GM12878 (cell line): ENCODE measurements at regions not wholly inside any gene's neighbourhood (a gene's known extent, or its start where the extent isn't known, plus 50 kb on each side); places are given as distances from the start of the nearest gene placed in this dataset.

Experiments used
- ATAC-seq: fragments of 200-7000 bp; cut with Tn5 transposase; 3 replicates; pipeline ENCODE4 v1.9.1; 2020; ENCODE audit warnings: mild to moderate bottlenecking, moderate library complexity
- BruUV-seq: library from RNA; stranded (reverse); fragments of 400-500 nt; replicated peaks from 2 replicates; lab custom pipeline; 2021; lab: Mats Ljungman, UMichigan
- CTCF ChIA-PET: fragments of 300-600 bp; sonication (Branson Sonifier 250); formaldehyde crosslinking; extraction: SDS; loops from one replicate; lab custom pipeline; 2021; ENCODE audit warnings: inconsistent platforms; lab: Yijun Ruan, JAX
- POLR2A ChIA-PET: fragments of 350-600 bp; formaldehyde crosslinking; extraction: SDS; loops from one replicate; lab custom pipeline; 2021; ENCODE audit warnings: inconsistent platforms; lab: Charles Lee
- RAD21 ChIA-PET: fragments of 300-600 bp; sonication (Branson Sonifier 250); formaldehyde crosslinking; loops from one replicate; lab custom pipeline; 2023; ENCODE audit warnings: antibody characterized with exemption; ENCODE audit not compliant: unreplicated experiment; lab: Charles Lee
- SMC1A ChIA-PET: fragments of 300-600 bp; sonication (Branson Sonifier 250); formaldehyde crosslinking; loops from one replicate; lab custom pipeline; 2023; ENCODE audit not compliant: unreplicated experiment, uncharacterized antibody; lab: Charles Lee
- DNase-seq: peaks from one replicate; pipeline ENCODE4 v3.0.0-alpha.2; 2011; ENCODE audit warnings: low read depth, low spot score
- FAIRE-seq: peaks from 3 replicates; lab custom pipeline; 2011; peaks lifted over from hg19 to GRCh38; lab: Jason Lieb, UNC
- H2AFZ ChIP-seq: 2 replicates; pipeline ENCODE4 v1.6.0; 2011; ENCODE audit warnings: low read depth, low read length, control low read depth; ENCODE audit not compliant: control insufficient read depth
- H3K27ac ChIP-seq: 2 replicates; pipeline ENCODE4 v1.5.1; 2011; ENCODE audit warnings: control low read depth; ENCODE audit not compliant: control insufficient read depth, insufficient read depth
- H3K27me3 ChIP-seq, 2 experiments: replicated peaks in 1 of 2; 2 replicates each; pipeline versions ENCODE4 v1.6.0 to v1.6.1; 2011; ENCODE audit warnings: low read length in 1 of 2; ENCODE audit not compliant: control insufficient read depth in 2 of 2, insufficient read depth in 2 of 2
- H3K36me3 ChIP-seq, 2 experiments: 2 replicates each; pipeline ENCODE4 v1.5.1; 2011; ENCODE audit warnings: low read length in 1 of 2; ENCODE audit not compliant: control insufficient read depth in 2 of 2, insufficient read depth in 2 of 2
- H3K4me1 ChIP-seq: 2 replicates; pipeline ENCODE4 v1.6.1; 2011; ENCODE audit warnings: mild to moderate bottlenecking, low read length, moderate library complexity, mixed read lengths; ENCODE audit not compliant: control insufficient read depth, insufficient read depth
- H3K4me2 ChIP-seq: 2 replicates; pipeline ENCODE4 v1.6.0; 2011; ENCODE audit warnings: control low read depth; ENCODE audit not compliant: control insufficient read depth, insufficient read depth
- H3K4me3 ChIP-seq: fragments of 200-600 bp; sonication (generic); 2 replicates; pipeline ENCODE4 v1.5.1; 2016
- H3K79me2 ChIP-seq: 2 replicates; pipeline ENCODE4 v1.6.0; 2011; ENCODE audit warnings: low read length; ENCODE audit not compliant: control insufficient read depth, insufficient read depth
- H3K9ac ChIP-seq: 2 replicates; pipeline ENCODE4 v1.8.0; 2011; ENCODE audit warnings: low read length, control low read depth, mixed read lengths; ENCODE audit not compliant: control insufficient read depth, insufficient read depth
- H3K9me3 ChIP-seq: replicated peaks from 3 replicates; pipeline ENCODE4 v1.5.1; 2011; ENCODE audit warnings: mild to moderate bottlenecking, low read length; ENCODE audit not compliant: control insufficient read depth, insufficient read depth
- H4K20me1 ChIP-seq: 2 replicates; pipeline ENCODE4 v1.6.0; 2011; ENCODE audit not compliant: control insufficient read depth, insufficient read depth
- E2F4 ChIP-seq: IDR thresholded peaks from 2 replicates; pipeline ENCODE4 v1.6.1; 2012; ENCODE audit warnings: low read depth, low read length, improper control_type of control experiment
- EP300 ChIP-seq, 2 experiments: fragments of 150-350 bp in 1 of 2; IDR thresholded peaks; 2 replicates each; pipeline ENCODE4 v1.6.1; 2011 to 2012; ENCODE audit warnings: low read depth in 2 of 2, low read length in 2 of 2, borderline replicate concordance in 1 of 2, improper control_type of control experiment in 1 of 2, inconsistent platforms in 1 of 2; ENCODE audit not compliant: control insufficient read depth in 1 of 2
- HDAC2 ChIP-seq: fragments of 200-600 bp; sonication (generic); IDR thresholded peaks from 2 replicates; pipeline ENCODE4 v1.6.1; 2017
- MTA3 ChIP-seq: IDR thresholded peaks from 2 replicates; pipeline ENCODE4 v1.6.1; 2012; ENCODE audit warnings: low read length, inconsistent platforms, borderline replicate concordance
- NFXL1 ChIP-seq: fragments of 450-650 bp; IDR thresholded peaks from 2 replicates; pipeline ENCODE4 v1.6.1; 2017; ENCODE audit warnings: antibody characterized with exemption, mild to moderate bottlenecking, borderline replicate concordance
- NR2C1 ChIP-seq: fragments of 450-650 bp; IDR thresholded peaks from 2 replicates; pipeline ENCODE4 v1.6.1; 2017; ENCODE audit warnings: antibody characterized with exemption, mild to moderate bottlenecking, moderate library complexity
- POU2F2 ChIP-seq: IDR thresholded peaks from 3 replicates; pipeline ENCODE4 v1.6.1; 2011; ENCODE audit warnings: low read depth, mild to moderate bottlenecking, low read length, borderline replicate concordance
- RBBP5 ChIP-seq: fragments of 200-600 bp; sonication (generic); conservative IDR thresholded peaks from 2 replicates; pipeline ENCODE4 v1.6.1; 2016
- RCOR1 ChIP-seq: conservative IDR thresholded peaks from 2 replicates; pipeline ENCODE4 v1.6.1; 2012; ENCODE audit warnings: low read depth, low read length, improper control_type of control experiment
- TARDBP ChIP-seq: IDR thresholded peaks from 2 replicates; pipeline ENCODE4 v1.6.1; 2016; ENCODE audit warnings: borderline replicate concordance
- ZNF274 ChIP-seq: IDR thresholded peaks from one replicate; pipeline ENCODE4 v1.8.0; 2011; ENCODE audit not compliant: insufficient read length, insufficient read depth
- WGBS: methylation state at CpG from one replicate; pipeline ENCODE4 v1.1.6; 2016; ENCODE audit warnings: low lambda C conversion rate; ENCODE audit not compliant: insufficient replicate concordance, insufficient coverage; ENCODE audit errors: missing lambda C conversion rate; 5-methylcytosine and 5-hydroxymethylcytosine counted together
- in situ Hi-C: fragments of 300-500 bp; cut with MboI; formaldehyde crosslinking; loops from 9 replicates; pipeline ENCODE4 v1.14.3; 2018; ENCODE audit warnings: mixed read lengths
- intact Hi-C: fragments of 100-400 bp; cut with micrococcal nuclease; formaldehyde crosslinking; loops from one replicate; pipeline ENCODE4 v1.14.2; 2022; ENCODE audit not compliant: unreplicated experiment
- TF ChIP-seq, protein P1 (sequence below): IDR thresholded peaks from 2 replicates; pipeline ENCODE4 v1.6.1; 2012; ENCODE audit warnings: mild to moderate bottlenecking, low read depth, low read length

- TF ChIP-seq HDAC2 (no peak), RCOR1 (no peak), TARDBP (no peak), NR2C1 (no peak)
Observed at GRCh38 chr6:167448378-167448777, 123.5 kb downstream of the TTLL2 start (continued).

- ChIA-PET RAD21 (no interaction called here), SMC1A (no interaction called here), CTCF (no interaction called here)
- no peaks in the 10 kb centered on the region for H3K79me2 ChIP-seq
- no peak overlapping the region for H2AFZ ChIP-seq
- H3K27ac ChIP-seq, result no peak overlapping the region
- peaks cover 0 to 2% of the 10 kb centered on the region in 2 experiments; a peak in 1 of 4 replicates for H3K27me3 ChIP-seq
- H3K9ac ChIP-seq, result no peak overlapping the region
- no peak overlapping the region for H3K4me3 ChIP-seq
- no peaks in the 10 kb centered on the region for H3K4me1 ChIP-seq
- H3K4me2 ChIP-seq, result no peak overlapping the region
- no peak for ATAC-seq
- no peak for DNase-seq
- in situ Hi-C loops (no loop called here), intact Hi-C loops (no loop called here)
- no TSS peak for BruUV-seq
- no peak for FAIRE-seq
- no peaks in the 10 kb centered on the region for H4K20me1 ChIP-seq
- 10% methylated on average over 7 of the region's 7 CpGs for whole genome bisulfite sequencing
- no peaks in the 10 kb centered on the region for H3K9me3 ChIP-seq
- no peaks in the 10 kb centered on the region for H3K36me3 ChIP-seq
- no peak for TF ChIP-seq ZNF274
- TF ChIP-seq, all 136 proteins: peak for 0
- POLR2A ChIA-PET, result no interaction called here
Observed at GRCh38 chr6:167449094-167449861, 124.4 kb downstream of the TTLL2 start.

DNA sequence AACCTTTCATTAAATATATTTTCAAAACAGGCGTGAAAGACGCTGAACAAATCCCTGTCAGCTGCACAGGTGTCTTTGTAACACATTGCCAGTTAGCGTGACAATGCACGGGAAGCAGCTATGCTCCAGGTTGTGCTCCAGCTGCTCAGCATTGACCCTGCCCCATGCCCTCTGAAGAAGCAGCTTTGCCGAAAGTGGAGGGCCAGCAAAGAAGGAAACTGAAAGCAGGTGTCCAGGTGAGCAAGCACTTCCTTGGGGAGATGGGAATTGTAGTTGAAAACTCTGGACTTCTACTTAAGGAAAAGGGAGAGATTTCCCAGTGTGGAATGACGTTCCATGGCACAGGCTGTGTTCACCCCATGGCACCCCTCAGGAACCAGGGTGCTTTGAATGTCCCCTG is 125.7 kb downstream of the TTLL2 start:
- no peaks in the 10 kb centered on the region for H3K9me3 ChIP-seq
- ATAC-seq (no peak), DNase-seq (no peak), FAIRE-seq (no peak)
- WGBS, result 20% methylated on average over 6 of the region's 6 CpGs
- no peak overlapping the region for H3K27ac ChIP-seq
- H3K4me2 ChIP-seq, result no peak overlapping the region
- BruUV-seq, result no TSS peak
- H4K20me1 ChIP-seq, result no peaks in the 10 kb centered on the region
- intact Hi-C loops (no loop called here), in situ Hi-C loops (no loop called here)
- no peaks in the 10 kb centered on the region for H3K4me1 ChIP-seq
- SMC1A ChIA-PET, result no interaction called here
- H3K79me2 ChIP-seq, result no peaks in the 10 kb centered on the region
- CTCF ChIA-PET, result no interaction called here
- RAD21 ChIA-PET, result no interaction called here
- H2AFZ ChIP-seq, result no peak overlapping the region
- no peaks in the 10 kb centered on the region for H3K36me3 ChIP-seq
- no peaks in the 10 kb centered on the region; a peak in 1 of 4 replicates for H3K27me3 ChIP-seq
- H3K4me3 ChIP-seq, result no peak overlapping the region
- no peak overlapping the region for H3K9ac ChIP-seq
- POLR2A ChIA-PET, result no interaction called here
- TF ChIP-seq, protein P1, sequence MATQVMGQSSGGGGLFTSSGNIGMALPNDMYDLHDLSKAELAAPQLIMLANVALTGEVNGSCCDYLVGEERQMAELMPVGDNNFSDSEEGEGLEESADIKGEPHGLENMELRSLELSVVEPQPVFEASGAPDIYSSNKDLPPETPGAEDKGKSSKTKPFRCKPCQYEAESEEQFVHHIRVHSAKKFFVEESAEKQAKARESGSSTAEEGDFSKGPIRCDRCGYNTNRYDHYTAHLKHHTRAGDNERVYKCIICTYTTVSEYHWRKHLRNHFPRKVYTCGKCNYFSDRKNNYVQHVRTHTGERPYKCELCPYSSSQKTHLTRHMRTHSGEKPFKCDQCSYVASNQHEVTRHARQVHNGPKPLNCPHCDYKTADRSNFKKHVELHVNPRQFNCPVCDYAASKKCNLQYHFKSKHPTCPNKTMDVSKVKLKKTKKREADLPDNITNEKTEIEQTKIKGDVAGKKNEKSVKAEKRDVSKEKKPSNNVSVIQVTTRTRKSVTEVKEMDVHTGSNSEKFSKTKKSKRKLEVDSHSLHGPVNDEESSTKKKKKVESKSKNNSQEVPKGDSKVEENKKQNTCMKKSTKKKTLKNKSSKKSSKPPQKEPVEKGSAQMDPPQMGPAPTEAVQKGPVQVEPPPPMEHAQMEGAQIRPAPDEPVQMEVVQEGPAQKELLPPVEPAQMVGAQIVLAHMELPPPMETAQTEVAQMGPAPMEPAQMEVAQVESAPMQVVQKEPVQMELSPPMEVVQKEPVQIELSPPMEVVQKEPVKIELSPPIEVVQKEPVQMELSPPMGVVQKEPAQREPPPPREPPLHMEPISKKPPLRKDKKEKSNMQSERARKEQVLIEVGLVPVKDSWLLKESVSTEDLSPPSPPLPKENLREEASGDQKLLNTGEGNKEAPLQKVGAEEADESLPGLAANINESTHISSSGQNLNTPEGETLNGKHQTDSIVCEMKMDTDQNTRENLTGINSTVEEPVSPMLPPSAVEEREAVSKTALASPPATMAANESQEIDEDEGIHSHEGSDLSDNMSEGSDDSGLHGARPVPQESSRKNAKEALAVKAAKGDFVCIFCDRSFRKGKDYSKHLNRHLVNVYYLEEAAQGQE, result no peak
- no peak for TF ChIP-seq E2F4
- no peak for TF ChIP-seq MTA3
- no peak for TF ChIP-seq HDAC2
- no peak for TF ChIP-seq EP300 (IDR thresholded peaks at IDR 0.05; ENCODE audit: borderline replicate concordance in 1 of 2, control insufficient read depth in 1 of 2, low read depth in 2 of 2, low read length in 2 of 2)
- TF ChIP-seq NFXL1, result no peak
- no peak for TF ChIP-seq RBBP5
- no peak for TF ChIP-seq POU2F2
